ENCODE measurements at regions not wholly inside any gene's neighbourhood (a gene's known extent, or its start where the extent isn't known, plus 50 kb on each side); places are given as distances from the start of the nearest gene placed in this dataset.

DNA sequence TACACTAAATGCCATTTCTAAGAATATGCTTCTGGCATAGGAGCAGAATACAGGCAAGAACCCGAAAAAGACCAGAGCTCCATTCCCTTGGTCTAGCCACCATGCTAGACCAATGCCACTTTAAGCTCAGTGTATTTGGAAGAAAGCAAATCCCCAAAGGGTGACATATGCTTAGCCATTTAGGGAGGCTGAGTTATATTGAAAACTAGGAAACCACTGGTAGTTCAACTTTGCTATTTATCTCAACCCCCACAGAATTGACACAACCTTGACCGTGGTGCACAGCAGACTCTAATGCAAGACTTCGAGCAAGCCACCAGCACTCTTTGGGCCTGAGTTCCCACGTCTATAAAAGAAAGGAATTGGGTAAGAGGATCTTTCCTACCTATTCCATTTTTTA, 167.9 kb downstream of the ADSS2 start:
- H3K9me3 ChIP-seq (ENCODE audit: low read length) = no peaks in the 10 kb centered on the region
- no peak overlapping the region for H3K27ac ChIP-seq (ENCODE audit: low read depth, low read length)
- Mint-ChIP-seq H3K27me3 (peaks cover 2 to 25% of the 10 kb centered on the region in 2 donors), H3K27ac (no peak overlapping the region), H3K4me1 (no peaks in the 10 kb centered on the region), H3K36me3 (peaks cover 0 to 9% (median 7%) of the 10 kb centered on the region in 3 donors), H3K9me3 (peaks cover 0 to 5% (median 3%) of the 10 kb centered on the region in 5 donors), H3K4me3 (no peak overlapping the region)
- DNase-seq = no peak
- POLR2A ChIA-PET = no interaction called here
- H3K4me1 ChIP-seq (ENCODE audit: insufficient read depth, low read length) = no peaks in the 10 kb centered on the region
- no peaks in the 10 kb centered on the region for H3K27me3 ChIP-seq (ENCODE audit: insufficient read depth, low read length, poor library complexity, severe bottlenecking)
- no peaks in the 10 kb centered on the region for H3K36me3 ChIP-seq (ENCODE audit: insufficient read depth, low read length)
- no peak overlapping the region for H3K4me3 ChIP-seq (ENCODE audit: low read length)
- CTCF ChIA-PET = no interaction called here

DNA sequence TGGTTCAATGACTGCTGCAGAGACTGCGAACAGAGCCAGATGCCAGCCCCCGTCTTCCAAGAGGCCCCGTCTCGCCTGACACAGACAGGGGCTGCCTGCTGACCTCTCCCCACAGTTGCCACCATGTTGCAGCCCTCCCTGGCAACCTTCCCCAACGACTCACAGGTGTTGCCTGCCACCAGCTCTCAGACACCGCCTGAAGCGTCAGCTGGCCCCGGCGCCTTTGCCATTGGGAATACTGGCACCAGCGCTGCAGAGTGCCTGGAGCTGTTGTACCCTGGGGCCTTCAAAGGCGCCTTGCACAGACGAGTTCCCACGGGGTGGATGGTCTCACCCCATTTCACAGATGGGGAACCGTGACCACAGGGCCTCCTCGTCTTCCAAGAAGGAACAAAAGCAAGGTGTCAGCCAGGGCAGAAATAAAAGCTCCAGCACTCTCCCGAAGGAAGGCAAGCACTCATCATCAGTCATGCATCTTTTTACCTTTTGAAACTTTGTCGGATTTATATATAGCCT, 167.0 kb downstream of the ADSS2 start:
- no peak overlapping the region for H3K4me3 ChIP-seq (ENCODE audit: low read length)
- no peaks in the 10 kb centered on the region for H3K4me1 ChIP-seq (ENCODE audit: insufficient read depth, low read length)
- no peak for DNase-seq
- H3K9me3 Mint-ChIP-seq = peaks cover 0 to 9% (median 5%) of the 10 kb centered on the region in 5 donors
- H3K36me3 ChIP-seq (ENCODE audit: insufficient read depth, low read length) = no peaks in the 10 kb centered on the region
- CTCF ChIA-PET = no interaction called here
- no peaks in the 10 kb centered on the region for H3K4me1 Mint-ChIP-seq
- POLR2A ChIA-PET = no interaction called here
- H3K4me3 Mint-ChIP-seq = no peak overlapping the region
- peaks cover 0 to 10% (median 7%) of the 10 kb centered on the region in 3 donors for H3K36me3 Mint-ChIP-seq
- no peak overlapping the region for H3K27ac Mint-ChIP-seq
- no peaks in the 10 kb centered on the region for H3K27me3 ChIP-seq (ENCODE audit: insufficient read depth, low read length, poor library complexity, severe bottlenecking)
- H3K27ac ChIP-seq (ENCODE audit: low read depth, low read length) = no peak overlapping the region
- no peaks in the 10 kb centered on the region for H3K9me3 ChIP-seq (ENCODE audit: low read length)
- H3K27me3 Mint-ChIP-seq = peaks cover 2 to 32% of the 10 kb centered on the region in 2 donors

DNA sequence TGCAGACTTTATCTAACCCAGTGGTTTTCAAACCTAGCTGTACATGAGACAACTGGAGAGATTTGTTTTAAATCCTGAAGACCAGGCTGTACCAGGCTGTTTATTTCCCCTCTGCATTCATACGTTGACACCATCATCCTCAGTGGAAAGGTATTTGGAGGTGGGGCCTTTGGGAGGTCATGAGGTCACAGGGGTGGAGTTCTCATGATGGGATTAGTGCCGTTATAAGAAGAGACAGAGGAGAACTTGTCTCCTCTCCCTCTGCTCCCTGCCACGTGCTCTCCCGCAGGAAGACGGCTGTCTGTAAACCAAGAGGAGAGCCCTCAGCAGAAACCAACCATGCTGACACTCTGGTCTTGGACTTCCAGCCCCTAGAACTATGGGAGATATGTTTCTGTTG, 165.4 kb downstream of the ADSS2 start:
- peaks cover 0 to 9% (median 5%) of the 10 kb centered on the region in 5 donors for H3K9me3 Mint-ChIP-seq
- Histone ChIP-seq H3K9me3 (ENCODE audit: low read length) (no peaks in the 10 kb centered on the region), H3K4me1 (ENCODE audit: insufficient read depth, low read length) (no peaks in the 10 kb centered on the region), H3K4me3 (ENCODE audit: low read length) (no peak overlapping the region), H3K36me3 (ENCODE audit: insufficient read depth, low read length) (no peaks in the 10 kb centered on the region), H3K27ac (ENCODE audit: low read depth, low read length) (no peak overlapping the region), H3K27me3 (ENCODE audit: insufficient read depth, low read length, poor library complexity, severe bottlenecking) (no peaks in the 10 kb centered on the region)
- peaks cover 6 to 10% (median 7%) of the 10 kb centered on the region in 3 donors for H3K4me1 Mint-ChIP-seq
- ChIA-PET CTCF (no interaction called here), POLR2A (no interaction called here)
- no peak overlapping the region for H3K4me3 Mint-ChIP-seq
- no peak overlapping the region for H3K27ac Mint-ChIP-seq
- DNase-seq = no peak
- H3K36me3 Mint-ChIP-seq = peaks cover 0 to 12% (median 1%) of the 10 kb centered on the region in 3 donors
- H3K27me3 Mint-ChIP-seq = peaks cover 7 to 40% of the 10 kb centered on the region in 2 donors

DNA sequence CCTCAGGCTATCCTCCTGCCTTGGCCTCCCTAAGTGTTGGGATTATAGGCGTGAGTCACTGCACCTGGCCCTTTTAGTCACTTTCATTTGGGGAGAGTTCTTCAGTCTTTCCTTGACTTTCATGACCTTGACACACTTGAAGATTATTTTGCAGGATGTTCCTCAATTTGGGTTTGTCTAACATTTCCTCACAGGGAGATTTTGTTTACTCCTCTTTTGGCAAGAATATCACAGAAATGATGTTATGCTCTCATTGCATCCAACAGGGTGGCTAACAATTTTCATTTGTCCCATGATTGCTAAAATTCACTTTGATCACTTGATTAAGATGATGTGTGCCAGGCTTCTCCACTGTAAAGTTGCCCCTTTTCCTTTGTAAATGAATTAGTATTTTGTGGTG, 164.0 kb downstream of the ADSS2 start:
- no peak overlapping the region for H3K4me3 ChIP-seq (ENCODE audit: low read length)
- no peak for DNase-seq
- Mint-ChIP-seq H3K27ac (no peak overlapping the region), H3K4me1 (peaks cover 8 to 24% (median 11%) of the 10 kb centered on the region in 3 donors), H3K27me3 (peaks cover 10 to 46% of the 10 kb centered on the region in 2 donors), H3K9me3 (peaks cover 0 to 9% (median 5%) of the 10 kb centered on the region in 5 donors), H3K4me3 (no peak overlapping the region), H3K36me3 (peaks cover 0 to 12% (median 4%) of the 10 kb centered on the region in 3 donors)
- no peaks in the 10 kb centered on the region for H3K4me1 ChIP-seq (ENCODE audit: insufficient read depth, low read length)
- no peaks in the 10 kb centered on the region for H3K36me3 ChIP-seq (ENCODE audit: insufficient read depth, low read length)
- no peaks in the 10 kb centered on the region for H3K9me3 ChIP-seq (ENCODE audit: low read length)
- H3K27me3 ChIP-seq (ENCODE audit: insufficient read depth, low read length, poor library complexity, severe bottlenecking) = no peaks in the 10 kb centered on the region
- CTCF ChIA-PET = interaction anchor here (1.5 kb wide), 1 partner anchor 14 kb away, joined by 3 read pairs; no protein-coding TSS in a partner anchor
- no peak overlapping the region for H3K27ac ChIP-seq (ENCODE audit: low read depth, low read length)
- POLR2A ChIA-PET = no interaction called here

DNA sequence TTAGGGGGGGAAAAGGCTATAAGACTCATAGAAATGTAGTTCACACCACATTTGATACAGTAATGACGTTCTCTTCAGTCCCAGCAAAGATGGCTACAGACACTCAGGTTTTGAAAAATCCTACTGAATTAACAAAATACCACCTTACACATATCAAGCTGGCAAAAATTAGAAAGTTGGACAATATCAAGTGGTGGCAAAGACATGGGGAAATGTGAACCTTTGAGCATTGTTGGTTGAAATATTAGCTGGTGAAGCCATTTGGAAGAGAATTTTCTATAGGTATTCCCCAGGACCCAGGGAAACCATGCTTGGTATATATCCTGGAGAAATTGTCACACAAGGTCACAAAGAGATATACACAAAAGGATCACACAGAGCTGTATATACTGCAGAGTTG, 163.0 kb downstream of the ADSS2 start:
- Mint-ChIP-seq H3K4me3 (no peak overlapping the region), H3K9me3 (peaks cover 0 to 9% (median 5%) of the 10 kb centered on the region in 5 donors), H3K27me3 (peaks cover 10 to 44% of the 10 kb centered on the region in 2 donors), H3K27ac (no peak overlapping the region), H3K4me1 (peaks cover 8 to 24% (median 11%) of the 10 kb centered on the region in 3 donors), H3K36me3 (peaks cover 0 to 12% (median 4%) of the 10 kb centered on the region in 3 donors)
- H3K4me3 ChIP-seq (ENCODE audit: low read length) = no peak overlapping the region
- H3K4me1 ChIP-seq (ENCODE audit: insufficient read depth, low read length) = no peaks in the 10 kb centered on the region
- no peaks in the 10 kb centered on the region for H3K27me3 ChIP-seq (ENCODE audit: insufficient read depth, low read length, poor library complexity, severe bottlenecking)
- ChIA-PET POLR2A (no interaction called here), CTCF (interaction anchor here (0.8 to 1.5 kb wide), 3 partner anchors 9 to 15 kb away, joined by 3 read pairs; no protein-coding TSS in a partner anchor)
- no peaks in the 10 kb centered on the region for H3K36me3 ChIP-seq (ENCODE audit: insufficient read depth, low read length)
- no peak overlapping the region for H3K27ac ChIP-seq (ENCODE audit: low read depth, low read length)
- H3K9me3 ChIP-seq (ENCODE audit: low read length) = no peaks in the 10 kb centered on the region
- DNase-seq = no peak

DNA sequence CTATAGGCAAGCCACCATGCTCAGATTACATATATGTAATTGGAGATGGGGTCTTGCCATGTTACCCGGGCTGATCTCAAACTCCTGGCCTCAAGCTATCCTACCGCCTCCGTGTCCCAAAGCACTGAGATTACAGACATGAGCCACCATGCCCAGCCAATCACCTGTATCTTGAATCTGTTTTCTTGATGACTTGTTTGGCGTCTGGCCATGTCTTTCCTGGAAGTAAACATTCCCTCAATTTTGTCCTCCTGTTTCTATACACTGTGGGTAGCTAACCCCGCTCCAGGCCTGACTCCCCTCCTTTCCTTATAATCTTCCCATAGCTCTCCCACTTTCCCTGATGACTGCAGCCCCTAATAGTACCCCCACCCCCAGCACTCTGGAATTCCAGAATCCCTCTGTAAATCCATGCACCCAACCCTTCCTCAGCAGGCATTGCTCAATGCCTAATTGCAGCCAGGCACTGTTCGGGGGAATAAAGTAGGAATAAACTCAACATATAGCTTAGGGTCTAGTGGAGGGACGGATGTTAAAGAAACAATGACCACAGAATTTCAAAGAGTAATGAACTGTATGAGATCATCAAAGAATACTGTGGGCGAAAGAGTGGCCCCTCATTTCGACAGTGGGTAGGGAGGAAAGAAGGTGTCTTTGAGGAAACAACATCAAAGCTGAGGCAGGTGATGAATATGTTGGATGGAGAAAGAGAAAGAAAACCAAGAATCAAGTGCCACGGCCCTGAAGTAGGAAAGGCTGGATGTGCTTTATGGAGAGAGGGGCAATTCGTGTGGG, 161.5 kb downstream of the ADSS2 start:
- H3K4me3 Mint-ChIP-seq = peak overlapping the region in 1 of 7 donors; percentile 57
- ChIA-PET POLR2A (no interaction called here), CTCF (interaction anchor here (2.5 kb wide), 1 partner anchor 9 kb away, joined by 8 read pairs; no protein-coding TSS in a partner anchor)
- H3K27ac Mint-ChIP-seq = peak overlapping the region in 1 of 8 donors; percentile 74
- Histone ChIP-seq H3K4me1 (ENCODE audit: insufficient read depth, low read length) (no peaks in the 10 kb centered on the region), H3K36me3 (ENCODE audit: insufficient read depth, low read length) (no peaks in the 10 kb centered on the region), H3K27me3 (ENCODE audit: insufficient read depth, low read length, poor library complexity, severe bottlenecking) (no peaks in the 10 kb centered on the region), H3K9me3 (ENCODE audit: low read length) (no peaks in the 10 kb centered on the region), H3K4me3 (ENCODE audit: low read length) (no peak overlapping the region), H3K27ac (ENCODE audit: low read depth, low read length) (no peak overlapping the region)
- peaks cover 10 to 41% of the 10 kb centered on the region in 2 donors for H3K27me3 Mint-ChIP-seq
- no peak for DNase-seq
- peaks cover 0 to 12% (median 6%) of the 10 kb centered on the region in 3 donors for H3K36me3 Mint-ChIP-seq
- peaks cover 8 to 24% (median 11%) of the 10 kb centered on the region in 3 donors for H3K4me1 Mint-ChIP-seq
- H3K9me3 Mint-ChIP-seq = peaks cover 0 to 9% (median 5%) of the 10 kb centered on the region in 5 donors

DNA sequence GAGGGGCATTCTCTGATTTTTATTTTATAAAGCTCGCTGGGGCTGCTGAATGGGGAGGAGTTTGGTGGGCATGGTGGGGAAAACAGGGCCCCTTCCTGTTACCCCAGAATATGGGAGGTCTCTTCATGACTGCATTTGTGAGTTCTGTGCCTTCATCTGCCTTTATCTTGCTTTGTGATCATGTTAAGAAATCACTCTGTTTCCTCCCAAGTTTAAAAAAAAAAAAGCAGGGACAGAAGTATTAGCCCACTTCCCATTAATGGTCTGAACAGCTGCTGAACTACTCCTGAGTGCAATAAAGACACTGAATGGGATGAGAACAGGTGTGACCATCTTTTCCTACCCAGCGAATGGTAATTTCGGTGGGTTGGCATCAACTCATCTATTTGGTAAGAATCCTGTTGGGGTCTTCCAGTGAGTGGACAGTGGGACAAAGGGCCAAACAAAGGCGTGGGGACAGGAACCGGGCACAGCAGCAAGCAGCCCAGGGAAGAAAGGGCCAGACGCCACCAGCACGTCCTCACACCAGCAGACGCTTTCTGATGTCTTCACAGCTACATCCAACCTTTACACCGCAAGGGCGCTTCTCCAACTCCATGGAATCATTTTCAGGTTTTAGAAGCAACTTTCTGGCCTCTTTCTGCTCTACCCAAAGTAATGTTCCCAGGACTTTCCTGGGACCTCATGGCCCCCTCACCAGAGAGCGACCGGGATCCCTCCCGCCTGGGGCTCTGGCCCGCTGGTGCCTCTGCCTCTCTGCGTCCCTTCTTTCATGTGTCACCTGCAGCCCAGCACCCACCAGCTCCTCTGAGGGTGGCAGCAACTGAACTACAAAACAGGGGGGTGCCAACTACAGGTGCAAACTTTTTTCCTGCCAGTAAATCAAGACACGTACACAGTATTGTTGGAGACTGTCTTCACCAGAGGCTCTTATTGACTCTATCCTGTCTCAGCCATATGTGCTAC, 160.2 kb downstream of the ADSS2 start:
- peaks cover 0 to 9% (median 5%) of the 10 kb centered on the region in 5 donors for H3K9me3 Mint-ChIP-seq
- peaks cover 0 to 12% (median 8%) of the 10 kb centered on the region in 3 donors for H3K36me3 Mint-ChIP-seq
- ChIA-PET POLR2A (no interaction called here), CTCF (interaction anchor here (2.5 kb wide), 1 partner anchor 8 kb away, joined by 8 read pairs; no protein-coding TSS in a partner anchor)
- Histone ChIP-seq H3K4me1 (ENCODE audit: insufficient read depth, low read length) (no peaks in the 10 kb centered on the region), H3K4me3 (ENCODE audit: low read length) (no peak overlapping the region), H3K27ac (ENCODE audit: low read depth, low read length) (no peak overlapping the region), H3K27me3 (ENCODE audit: insufficient read depth, low read length, poor library complexity, severe bottlenecking) (no peaks in the 10 kb centered on the region), H3K36me3 (ENCODE audit: insufficient read depth, low read length) (no peaks in the 10 kb centered on the region), H3K9me3 (ENCODE audit: low read length) (no peaks in the 10 kb centered on the region)
- DNase-seq = no peak
- H3K4me3 Mint-ChIP-seq = no peak overlapping the region
- H3K27ac Mint-ChIP-seq = no peak overlapping the region
- peaks cover 8 to 39% of the 10 kb centered on the region in 2 donors for H3K27me3 Mint-ChIP-seq
- H3K4me1 Mint-ChIP-seq = peaks cover 8 to 24% (median 11%) of the 10 kb centered on the region in 3 donors
